GM12865 (cell line): ENCODE measurements at regions not wholly inside any gene's neighbourhood (a gene's known extent, or its start where the extent isn't known, plus 50 kb on each side); places are given as distances from the start of the nearest gene placed in this dataset.

ENCODE experiments used
- DNase-seq: peaks from one replicate; pipeline ENCODE4 v3.0.0; 2010; ENCODE audit warnings: low read depth
- H3K4me3 ChIP-seq: 2 replicates; pipeline ENCODE4 v1.5.1; 2011; ENCODE audit warnings: mild to moderate bottlenecking, low read depth, low read length, control low read depth
- CTCF ChIP-seq: IDR thresholded peaks from 2 replicates; pipeline ENCODE4 v1.5.1; 2011; ENCODE audit warnings: low read length, control low read depth, low read depth, inconsistent platforms; ENCODE audit not compliant: insufficient read depth; ENCODE audit errors: missing control alignments

- no peak overlapping the region for H3K4me3 ChIP-seq
- peak; percentile 0 for DNase-seq
- TF ChIP-seq CTCF, result no peak
Observed at GRCh38 chr5:166883016-166883415, 1408.4 kb upstream of the WWC1 start.

GRCh38 chr5:166898166-166898565 is 1393.3 kb upstream of the WWC1 start:
- DNase-seq, result no peak
- no peak overlapping the region for H3K4me3 ChIP-seq
- TF ChIP-seq CTCF, result no peak

- no peak for DNase-seq
- TF ChIP-seq CTCF, result no peak
- H3K4me3 ChIP-seq, result no peak overlapping the region
Observed at GRCh38 chr5:166899343-166899742, 1392.1 kb upstream of the WWC1 start.

GRCh38 chr5:166904571-166904970 is 1386.9 kb upstream of the WWC1 start:
- no peak for TF ChIP-seq CTCF
- no peak for DNase-seq
- H3K4me3 ChIP-seq, result no peak overlapping the region

GRCh38 chr5:166906991-166907713 is 1384.3 kb upstream of the WWC1 start:
- H3K4me3 ChIP-seq, result no peak overlapping the region
- no peak for TF ChIP-seq CTCF
- DNase-seq, result no peak

GRCh38 chr5:166909040-166909439 is 1382.4 kb upstream of the WWC1 start:
- no peak for TF ChIP-seq CTCF
- no peak for DNase-seq
- no peak overlapping the region for H3K4me3 ChIP-seq

GRCh38 chr5:166909926-166910325 is 1381.5 kb upstream of the WWC1 start:
- no peak for TF ChIP-seq CTCF
- no peak for DNase-seq
- H3K4me3 ChIP-seq, result no peak overlapping the region
